GM12878 (cell line): ENCODE measurements at regions not wholly inside any gene's neighbourhood (a gene's known extent, or its start where the extent isn't known, plus 50 kb on each side); places are given as distances from the start of the nearest gene placed in this dataset.

ENCODE experiments used
- ATAC-seq: fragments of 200-7000 bp; cut with Tn5 transposase; 3 replicates; pipeline ENCODE4 v1.9.1; 2020; ENCODE audit warnings: mild to moderate bottlenecking, moderate library complexity
- BruUV-seq: library from RNA; stranded (reverse); fragments of 400-500 nt; replicated peaks from 2 replicates; lab custom pipeline; 2021; lab: Mats Ljungman, UMichigan
- CTCF ChIA-PET: fragments of 300-600 bp; sonication (Branson Sonifier 250); formaldehyde crosslinking; extraction: SDS; loops from one replicate; lab custom pipeline; 2021; ENCODE audit warnings: inconsistent platforms; lab: Yijun Ruan, JAX
- POLR2A ChIA-PET: fragments of 350-600 bp; formaldehyde crosslinking; extraction: SDS; loops from one replicate; lab custom pipeline; 2021; ENCODE audit warnings: inconsistent platforms; lab: Charles Lee
- RAD21 ChIA-PET: fragments of 300-600 bp; sonication (Branson Sonifier 250); formaldehyde crosslinking; loops from one replicate; lab custom pipeline; 2023; ENCODE audit warnings: antibody characterized with exemption; ENCODE audit not compliant: unreplicated experiment; lab: Charles Lee
- SMC1A ChIA-PET: fragments of 300-600 bp; sonication (Branson Sonifier 250); formaldehyde crosslinking; loops from one replicate; lab custom pipeline; 2023; ENCODE audit not compliant: unreplicated experiment, uncharacterized antibody; lab: Charles Lee
- DNase-seq: peaks from one replicate; pipeline ENCODE4 v3.0.0-alpha.2; 2011; ENCODE audit warnings: low read depth, low spot score
- FAIRE-seq: peaks from 3 replicates; lab custom pipeline; 2011; peaks lifted over from hg19 to GRCh38; lab: Jason Lieb, UNC
- H2AFZ ChIP-seq: 2 replicates; pipeline ENCODE4 v1.6.0; 2011; ENCODE audit warnings: low read depth, low read length, control low read depth; ENCODE audit not compliant: control insufficient read depth
- H3K27ac ChIP-seq: 2 replicates; pipeline ENCODE4 v1.5.1; 2011; ENCODE audit warnings: control low read depth; ENCODE audit not compliant: control insufficient read depth, insufficient read depth
- H3K27me3 ChIP-seq, 2 experiments: replicated peaks in 1 of 2; 2 replicates each; pipeline versions ENCODE4 v1.6.0 to v1.6.1; 2011; ENCODE audit warnings: low read length in 1 of 2; ENCODE audit not compliant: control insufficient read depth in 2 of 2, insufficient read depth in 2 of 2
- H3K36me3 ChIP-seq, 2 experiments: 2 replicates each; pipeline ENCODE4 v1.5.1; 2011; ENCODE audit warnings: low read length in 1 of 2; ENCODE audit not compliant: control insufficient read depth in 2 of 2, insufficient read depth in 2 of 2
- H3K4me1 ChIP-seq: 2 replicates; pipeline ENCODE4 v1.6.1; 2011; ENCODE audit warnings: mild to moderate bottlenecking, low read length, moderate library complexity, mixed read lengths; ENCODE audit not compliant: control insufficient read depth, insufficient read depth
- H3K4me2 ChIP-seq: 2 replicates; pipeline ENCODE4 v1.6.0; 2011; ENCODE audit warnings: control low read depth; ENCODE audit not compliant: control insufficient read depth, insufficient read depth
- H3K4me3 ChIP-seq: fragments of 200-600 bp; sonication (generic); 2 replicates; pipeline ENCODE4 v1.5.1; 2016
- H3K79me2 ChIP-seq: 2 replicates; pipeline ENCODE4 v1.6.0; 2011; ENCODE audit warnings: low read length; ENCODE audit not compliant: control insufficient read depth, insufficient read depth
- H3K9ac ChIP-seq: 2 replicates; pipeline ENCODE4 v1.8.0; 2011; ENCODE audit warnings: low read length, control low read depth, mixed read lengths; ENCODE audit not compliant: control insufficient read depth, insufficient read depth
- H3K9me3 ChIP-seq: replicated peaks from 3 replicates; pipeline ENCODE4 v1.5.1; 2011; ENCODE audit warnings: mild to moderate bottlenecking, low read length; ENCODE audit not compliant: control insufficient read depth, insufficient read depth
- H4K20me1 ChIP-seq: 2 replicates; pipeline ENCODE4 v1.6.0; 2011; ENCODE audit not compliant: control insufficient read depth, insufficient read depth
- CBX3 ChIP-seq: fragments of 200-600 bp; sonication (generic); IDR thresholded peaks from 2 replicates; pipeline ENCODE4 v1.6.1; 2016; ENCODE audit warnings: low read depth, borderline replicate concordance
- FOS ChIP-seq: IDR thresholded peaks from 3 replicates; pipeline ENCODE4 v1.6.1; 2011; ENCODE audit warnings: borderline replicate concordance; ENCODE audit not compliant: insufficient read length; ENCODE audit errors: extremely low read depth
- GABPA ChIP-seq: IDR thresholded peaks from 2 replicates; pipeline ENCODE4 v1.6.1; 2014; ENCODE audit warnings: antibody characterized with exemption, low read depth, mild to moderate bottlenecking, inconsistent platforms
- HDAC2 ChIP-seq: fragments of 200-600 bp; sonication (generic); IDR thresholded peaks from 2 replicates; pipeline ENCODE4 v1.6.1; 2017
- HDAC6 ChIP-seq: fragments of 200-600 bp; sonication (generic); IDR thresholded peaks from one replicate; pipeline ENCODE4 v1.8.0; 2017; ENCODE audit warnings: antibody characterized with exemption; ENCODE audit not compliant: unreplicated experiment
- IKZF2 ChIP-seq, 2 experiments: fragments of 450-650 bp; IDR thresholded peaks; 2 replicates each; pipeline ENCODE4 v1.6.1; 2017; ENCODE audit warnings: mild to moderate bottlenecking in 2 of 2, moderate library complexity in 2 of 2
- MYB ChIP-seq: fragments of 150-350 bp; IDR thresholded peaks from 2 replicates; pipeline ENCODE4 v1.6.1; 2014; ENCODE audit warnings: mild to moderate bottlenecking, low read depth, low read length, borderline replicate concordance
- USF2 ChIP-seq: IDR thresholded peaks from 2 replicates; pipeline ENCODE4 v1.6.1; 2011; ENCODE audit warnings: low read depth, low read length, improper control_type of control experiment, borderline replicate concordance
- YY1 ChIP-seq: IDR thresholded peaks from 2 replicates; pipeline ENCODE4 v1.6.1; 2011; ENCODE audit warnings: low read depth, mild to moderate bottlenecking, low read length
- ZNF217 ChIP-seq: fragments of 450-650 bp; IDR thresholded peaks from 2 replicates; pipeline ENCODE4 v1.6.1; 2017; ENCODE audit warnings: antibody characterized with exemption, mild to moderate bottlenecking
- ZNF274 ChIP-seq: IDR thresholded peaks from one replicate; pipeline ENCODE4 v1.8.0; 2011; ENCODE audit not compliant: insufficient read length, insufficient read depth
- ZZZ3 ChIP-seq: IDR thresholded peaks from 2 replicates; pipeline ENCODE4 v1.6.1; 2011; ENCODE audit warnings: low read depth; ENCODE audit not compliant: control insufficient read depth, insufficient read length
- WGBS: methylation state at CpG from one replicate; pipeline ENCODE4 v1.1.6; 2016; ENCODE audit warnings: low lambda C conversion rate; ENCODE audit not compliant: insufficient replicate concordance, insufficient coverage; ENCODE audit errors: missing lambda C conversion rate; 5-methylcytosine and 5-hydroxymethylcytosine counted together
- in situ Hi-C: fragments of 300-500 bp; cut with MboI; formaldehyde crosslinking; loops from 9 replicates; pipeline ENCODE4 v1.14.3; 2018; ENCODE audit warnings: mixed read lengths
- intact Hi-C: fragments of 100-400 bp; cut with micrococcal nuclease; formaldehyde crosslinking; loops from one replicate; pipeline ENCODE4 v1.14.2; 2022; ENCODE audit not compliant: unreplicated experiment
- TF ChIP-seq, protein P1 (sequence below): IDR thresholded peaks from 2 replicates; pipeline ENCODE4 v1.6.1; 2012; ENCODE audit warnings: mild to moderate bottlenecking, low read depth, low read length
- TF ChIP-seq, protein P2 (sequence below): fragments of 450-650 bp; IDR thresholded peaks from 2 replicates; pipeline ENCODE4 v1.6.1; 2016; ENCODE audit warnings: mild to moderate bottlenecking, moderate library complexity, borderline replicate concordance

DNA sequence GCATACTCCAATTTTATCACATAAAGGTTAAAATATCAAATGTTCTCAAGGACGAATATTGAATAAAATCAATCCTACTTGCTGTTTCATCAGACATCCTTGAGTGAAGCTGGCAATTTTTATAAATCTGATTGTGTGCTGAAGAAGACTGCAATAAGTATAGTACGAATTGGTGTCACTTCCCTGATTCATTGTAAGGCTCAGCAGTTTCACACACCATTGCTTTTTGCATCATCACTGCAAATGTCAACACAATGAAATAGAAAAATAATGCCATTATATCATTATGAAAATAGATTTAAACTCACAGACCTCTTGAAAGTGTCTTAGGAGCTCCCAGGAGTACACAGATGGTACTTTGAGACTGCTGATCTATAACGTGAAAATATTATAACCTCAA lies 172.5 kb downstream of the ANKRD50 start (continued):
- TF ChIP-seq MYB (no peak), ZZZ3 (no peak), ZNF274 (no peak), YY1 (no peak), FOS (no peak)

- WGBS, result 7% methylated on average over 4 of the region's 4 CpGs
- RAD21 ChIA-PET, result no interaction called here
- no TSS peak for BruUV-seq
- in situ Hi-C loops (no loop called here), intact Hi-C loops (no loop called here)
- SMC1A ChIA-PET, result no interaction called here
- POLR2A ChIA-PET, result no interaction called here
- H3K4me1 ChIP-seq, result no peaks in the 10 kb centered on the region
- no peaks in the 10 kb centered on the region for H3K79me2 ChIP-seq
- no peaks in the 10 kb centered on the region for H4K20me1 ChIP-seq
- CTCF ChIA-PET, result interaction anchor here (0.7 kb wide), 1 partner anchor 9 kb away, joined by 4 read pairs; no protein-coding TSS in a partner anchor
- no peak overlapping the region for H2AFZ ChIP-seq
- H3K9me3 ChIP-seq, result no peaks in the 10 kb centered on the region
- H3K36me3 ChIP-seq, result no peaks in the 10 kb centered on the region
- H3K4me2 ChIP-seq, result no peak overlapping the region
- ATAC-seq (no peak), DNase-seq (no peak), FAIRE-seq (no peak)
- no peak overlapping the region for H3K27ac ChIP-seq
- H3K9ac ChIP-seq, result no peak overlapping the region
- H3K27me3 ChIP-seq, result no peaks in the 10 kb centered on the region
- no peak overlapping the region for H3K4me3 ChIP-seq
- TF ChIP-seq, protein P1, sequence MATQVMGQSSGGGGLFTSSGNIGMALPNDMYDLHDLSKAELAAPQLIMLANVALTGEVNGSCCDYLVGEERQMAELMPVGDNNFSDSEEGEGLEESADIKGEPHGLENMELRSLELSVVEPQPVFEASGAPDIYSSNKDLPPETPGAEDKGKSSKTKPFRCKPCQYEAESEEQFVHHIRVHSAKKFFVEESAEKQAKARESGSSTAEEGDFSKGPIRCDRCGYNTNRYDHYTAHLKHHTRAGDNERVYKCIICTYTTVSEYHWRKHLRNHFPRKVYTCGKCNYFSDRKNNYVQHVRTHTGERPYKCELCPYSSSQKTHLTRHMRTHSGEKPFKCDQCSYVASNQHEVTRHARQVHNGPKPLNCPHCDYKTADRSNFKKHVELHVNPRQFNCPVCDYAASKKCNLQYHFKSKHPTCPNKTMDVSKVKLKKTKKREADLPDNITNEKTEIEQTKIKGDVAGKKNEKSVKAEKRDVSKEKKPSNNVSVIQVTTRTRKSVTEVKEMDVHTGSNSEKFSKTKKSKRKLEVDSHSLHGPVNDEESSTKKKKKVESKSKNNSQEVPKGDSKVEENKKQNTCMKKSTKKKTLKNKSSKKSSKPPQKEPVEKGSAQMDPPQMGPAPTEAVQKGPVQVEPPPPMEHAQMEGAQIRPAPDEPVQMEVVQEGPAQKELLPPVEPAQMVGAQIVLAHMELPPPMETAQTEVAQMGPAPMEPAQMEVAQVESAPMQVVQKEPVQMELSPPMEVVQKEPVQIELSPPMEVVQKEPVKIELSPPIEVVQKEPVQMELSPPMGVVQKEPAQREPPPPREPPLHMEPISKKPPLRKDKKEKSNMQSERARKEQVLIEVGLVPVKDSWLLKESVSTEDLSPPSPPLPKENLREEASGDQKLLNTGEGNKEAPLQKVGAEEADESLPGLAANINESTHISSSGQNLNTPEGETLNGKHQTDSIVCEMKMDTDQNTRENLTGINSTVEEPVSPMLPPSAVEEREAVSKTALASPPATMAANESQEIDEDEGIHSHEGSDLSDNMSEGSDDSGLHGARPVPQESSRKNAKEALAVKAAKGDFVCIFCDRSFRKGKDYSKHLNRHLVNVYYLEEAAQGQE, result no peak
- TF ChIP-seq, protein P2, sequence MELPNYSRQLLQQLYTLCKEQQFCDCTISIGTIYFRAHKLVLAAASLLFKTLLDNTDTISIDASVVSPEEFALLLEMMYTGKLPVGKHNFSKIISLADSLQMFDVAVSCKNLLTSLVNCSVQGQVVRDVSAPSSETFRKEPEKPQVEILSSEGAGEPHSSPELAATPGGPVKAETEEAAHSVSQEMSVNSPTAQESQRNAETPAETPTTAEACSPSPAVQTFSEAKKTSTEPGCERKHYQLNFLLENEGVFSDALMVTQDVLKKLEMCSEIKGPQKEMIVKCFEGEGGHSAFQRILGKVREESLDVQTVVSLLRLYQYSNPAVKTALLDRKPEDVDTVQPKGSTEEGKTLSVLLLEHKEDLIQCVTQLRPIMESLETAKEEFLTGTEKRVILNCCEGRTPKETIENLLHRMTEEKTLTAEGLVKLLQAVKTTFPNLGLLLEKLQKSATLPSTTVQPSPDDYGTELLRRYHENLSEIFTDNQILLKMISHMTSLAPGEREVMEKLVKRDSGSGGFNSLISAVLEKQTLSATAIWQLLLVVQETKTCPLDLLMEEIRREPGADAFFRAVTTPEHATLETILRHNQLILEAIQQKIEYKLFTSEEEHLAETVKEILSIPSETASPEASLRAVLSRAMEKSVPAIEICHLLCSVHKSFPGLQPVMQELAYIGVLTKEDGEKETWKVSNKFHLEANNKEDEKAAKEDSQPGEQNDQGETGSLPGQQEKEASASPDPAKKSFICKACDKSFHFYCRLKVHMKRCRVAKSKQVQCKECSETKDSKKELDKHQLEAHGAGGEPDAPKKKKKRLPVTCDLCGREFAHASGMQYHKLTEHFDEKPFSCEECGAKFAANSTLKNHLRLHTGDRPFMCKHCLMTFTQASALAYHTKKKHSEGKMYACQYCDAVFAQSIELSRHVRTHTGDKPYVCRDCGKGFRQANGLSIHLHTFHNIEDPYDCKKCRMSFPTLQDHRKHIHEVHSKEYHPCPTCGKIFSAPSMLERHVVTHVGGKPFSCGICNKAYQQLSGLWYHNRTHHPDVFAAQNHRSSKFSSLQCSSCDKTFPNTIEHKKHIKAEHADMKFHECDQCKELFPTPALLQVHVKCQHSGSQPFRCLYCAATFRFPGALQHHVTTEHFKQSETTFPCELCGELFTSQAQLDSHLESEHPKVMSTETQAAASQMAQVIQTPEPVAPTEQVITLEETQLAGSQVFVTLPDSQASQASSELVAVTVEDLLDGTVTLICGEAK, result no peak
- TF ChIP-seq GABPA (no peak), IKZF2 (IDR thresholded peaks at IDR 0.05) (no peak), ZNF217 (no peak), HDAC2 (no peak), CBX3 (no peak), HDAC6 (no peak), USF2 (no peak)
These were observed 170.7 kb downstream of the ANKRD50 start for GRCh38 chr4:124541652-124542420.
